K562 (cell line): ENCODE measurements at regions not wholly inside any gene's neighbourhood (a gene's known extent, or its start where the extent isn't known, plus 50 kb on each side); places are given as distances from the start of the nearest gene placed in this dataset.

Source experiments
- CTCF ChIP-seq, 3 experiments: IDR thresholded peaks in 2 of 3; conservative IDR thresholded peaks in 1 of 3; 2 replicates each; pipeline ENCODE4 v1.5.1; 2011 to 2012; ENCODE audit warnings: low read length in 3 of 3, mild to moderate bottlenecking in 3 of 3, control low read depth in 2 of 3, improper control_type of control experiment in 1 of 3, inconsistent platforms in 1 of 3, low read depth in 1 of 3, mixed read lengths in 1 of 3, moderate library complexity in 1 of 3; ENCODE audit not compliant: insufficient read depth in 2 of 3
- E2F6 ChIP-seq, 2 experiments: IDR thresholded peaks; 2 replicates each; pipeline ENCODE4 v1.6.1; 2011; ENCODE audit warnings: borderline replicate concordance in 1 of 2, control low read depth in 1 of 2, low read depth in 1 of 2, low read length in 1 of 2, mild to moderate bottlenecking in 1 of 2, mixed read lengths in 1 of 2, moderate library complexity in 1 of 2; ENCODE audit not compliant: insufficient read depth in 1 of 2, insufficient read length in 1 of 2, poor library complexity in 1 of 2, severe bottlenecking in 1 of 2; ENCODE audit errors: extremely low read depth in 1 of 2
- IRF2 ChIP-seq: sonication (generic); formaldehyde crosslinking; IDR thresholded peaks from 2 replicates; pipeline ENCODE4 v1.8.1; 2022; ENCODE audit warnings: mild to moderate bottlenecking, missing genetic modification reagents
- MTF1 ChIP-seq: fragments of 250-450 bp; sonication (Bioruptor Pico); IDR thresholded peaks from 2 replicates; pipeline ENCODE4 v1.9.0; 2021; ENCODE audit warnings: moderate library complexity, mild to moderate bottlenecking, inconsistent platforms, borderline replicate concordance
- NR2C2 ChIP-seq, 2 experiments: fragments of 200-800 bp in 1 of 2; sonication (Bioruptor generic) in 1 of 2; sonication (generic) in 1 of 2; formaldehyde crosslinking in 1 of 2; IDR thresholded peaks; 2 replicates each; pipeline versions ENCODE4 v1.6.1 to v1.8.0; 2016 to 2022; ENCODE audit warnings: mild to moderate bottlenecking in 1 of 2, missing compliant biosample characterization in 1 of 2, missing genetic modification characterization in 1 of 2, missing genetic modification reagents in 1 of 2
- RFX5 ChIP-seq: IDR thresholded peaks from 2 replicates; pipeline ENCODE4 v1.6.1; 2011; ENCODE audit warnings: low read depth, mild to moderate bottlenecking, improper control_type of control experiment, low read length
- THRAP3 ChIP-seq: fragments of 450-650 bp; IDR thresholded peaks from 2 replicates; pipeline ENCODE4 v1.6.1; 2016; ENCODE audit warnings: mild to moderate bottlenecking, inconsistent platforms, borderline replicate concordance

- TF ChIP-seq RFX5 (no peak), MTF1 (CRISPR knock-in tag) (no peak), IRF2 (CRISPR knock-in tag) (no peak), THRAP3 (no peak), NR2C2 (CRISPR knock-in tag; IDR thresholded peaks at IDR 0.05) (no peak), NR2C2 (tag; IDR thresholded peaks at IDR 0.05) (no peak), E2F6 (IDR thresholded peaks at IDR 0.05; ENCODE audit: borderline replicate concordance in 1 of 2, extremely low read depth in 1 of 2, insufficient read depth in 1 of 2, insufficient read length in 1 of 2, low read depth in 1 of 2, low read length in 1 of 2, poor library complexity in 1 of 2, severe bottlenecking in 1 of 2) (no peak), CTCF (IDR thresholded peaks at IDR 0.05 in 2 of 3, conservative IDR thresholded peaks at IDR 0.05 in 1 of 3; ENCODE audit: insufficient read depth in 2 of 3, low read depth in 1 of 3, low read length in 3 of 3) (no peak)
Measured at GRCh38 chr17:55925440-55925839, 174.6 kb downstream of the PCTP start.
